ENCODE measurements at regions not wholly inside any gene's neighbourhood (a gene's known extent, or its start where the extent isn't known, plus 50 kb on each side); places are given as distances from the start of the nearest gene placed in this dataset.

GRCh38 chr7:53657586-53657985, 622.2 kb downstream of the POM121L12 start:
- Histone ChIP-seq H3K4me3 (no peak overlapping the region), H3K4me2 (no peak overlapping the region), H3K9me3 (no peaks in the 10 kb centered on the region), H3K27ac (no peak overlapping the region), H3K4me1 (no peaks in the 10 kb centered on the region)
- no peak for TF ChIP-seq HES2 (IDR thresholded peaks at IDR 0.05)
- TF ChIP-seq ZFP36 (IDR thresholded peaks at IDR 0.05; ENCODE audit: borderline replicate concordance, partially characterized antibody): no peak
- no peak for TF ChIP-seq RARB (CRISPR knock-in tag; IDR thresholded peaks at IDR 0.05)
- no peak for TF ChIP-seq CEBPB (IDR thresholded peaks at IDR 0.05)
- no peak for TF ChIP-seq CHD4 (IDR thresholded peaks at IDR 0.05; ENCODE audit: borderline replicate concordance)
- no peak for TF ChIP-seq CBX2 (IDR thresholded peaks at IDR 0.05; ENCODE audit: borderline replicate concordance, low read depth)
- TF ChIP-seq MAFK (IDR thresholded peaks at IDR 0.05; ENCODE audit: partially characterized antibody): no peak
- TF ChIP-seq USF2 (IDR thresholded peaks at IDR 0.05): no peak
- TF ChIP-seq HOXA7 (CRISPR knock-in tag; IDR thresholded peaks at IDR 0.05): no peak
- no peak for TF ChIP-seq KDM1A (IDR thresholded peaks at IDR 0.05; ENCODE audit: low read depth)
- TF ChIP-seq KDM5A (IDR thresholded peaks at IDR 0.05): no peak
- TF ChIP-seq TFCP2L1 (CRISPR knock-in tag; IDR thresholded peaks at IDR 0.05): no peak
- POLR2A ChIA-PET: no interaction called here
- DNase-seq (ENCODE audit: low read depth in 1 of 2, low spot score in 1 of 2) (no peak), FAIRE-seq (no peak), ATAC-seq (no peak)
- CTCF ChIA-PET: no interaction called here
- 2% methylated on average over 1 of the region's 1 CpG for WGBS (ENCODE audit: missing lambda C conversion rate)

GRCh38 chr7:53658951-53659350, 623.5 kb downstream of the POM121L12 start:
- H3K4me1 ChIP-seq: no peaks in the 10 kb centered on the region
- ATAC-seq: no peak
- no peaks in the 10 kb centered on the region for H3K9me3 ChIP-seq
- H3K27ac ChIP-seq: no peak overlapping the region
- no peak for FAIRE-seq
- no peak for DNase-seq (ENCODE audit: low read depth in 1 of 2, low spot score in 1 of 2)
- 4% methylated on average over 3 of the region's 3 CpGs for WGBS (ENCODE audit: missing lambda C conversion rate)
- ChIA-PET POLR2A (no interaction called here), CTCF (no interaction called here)
- TF ChIP-seq REST (IDR thresholded peaks at IDR 0.05) (no peak), CEBPB (IDR thresholded peaks at IDR 0.05) (no peak), FOSB (CRISPR knock-in tag; IDR thresholded peaks at IDR 0.05) (no peak), MAX (IDR thresholded peaks at IDR 0.05) (no peak), MAFK (IDR thresholded peaks at IDR 0.05; ENCODE audit: partially characterized antibody) (peak; percentile 13), EHF (CRISPR knock-in tag; IDR thresholded peaks at IDR 0.05) (no peak)
- H3K4me3 ChIP-seq: no peak overlapping the region
- no peak overlapping the region for H3K4me2 ChIP-seq

GRCh38 chr7:53661645-53662217, 626.3 kb downstream of the POM121L12 start:
- H3K4me2 ChIP-seq: no peak overlapping the region
- POLR2A ChIA-PET: no interaction called here
- H3K27ac ChIP-seq: no peak overlapping the region
- FAIRE-seq (no peak), DNase-seq (ENCODE audit: low read depth in 1 of 2, low spot score in 1 of 2) (no peak), ATAC-seq (no peak)
- no peaks in the 10 kb centered on the region for H3K4me1 ChIP-seq
- TF ChIP-seq SMC3 (IDR thresholded peaks at IDR 0.05): no peak
- TF ChIP-seq ELK1 (IDR thresholded peaks at IDR 0.05; ENCODE audit: low read depth, low read length): no peak
- TF ChIP-seq CBX2 (IDR thresholded peaks at IDR 0.05; ENCODE audit: borderline replicate concordance, low read depth): no peak
- TF ChIP-seq HEYL (CRISPR knock-in tag; IDR thresholded peaks at IDR 0.05): no peak
- no peak for TF ChIP-seq RARB (CRISPR knock-in tag; IDR thresholded peaks at IDR 0.05)
- no peak for TF ChIP-seq MAFK (IDR thresholded peaks at IDR 0.05; ENCODE audit: partially characterized antibody)
- no peak for TF ChIP-seq ATOH8 (CRISPR knock-in tag; IDR thresholded peaks at IDR 0.05; ENCODE audit: low read depth)
- no peak for TF ChIP-seq KDM1A (IDR thresholded peaks at IDR 0.05; ENCODE audit: low read depth)
- no peaks in the 10 kb centered on the region for H3K9me3 ChIP-seq
- 38% methylated on average over 4 of the region's 4 CpGs for WGBS (ENCODE audit: missing lambda C conversion rate)
- no peak overlapping the region for H3K4me3 ChIP-seq
- CTCF ChIA-PET: no interaction called here
